ENCODE measurements at regions not wholly inside any gene's neighbourhood (a gene's known extent, or its start where the extent isn't known, plus 50 kb on each side); places are given as distances from the start of the nearest gene placed in this dataset.

DNA sequence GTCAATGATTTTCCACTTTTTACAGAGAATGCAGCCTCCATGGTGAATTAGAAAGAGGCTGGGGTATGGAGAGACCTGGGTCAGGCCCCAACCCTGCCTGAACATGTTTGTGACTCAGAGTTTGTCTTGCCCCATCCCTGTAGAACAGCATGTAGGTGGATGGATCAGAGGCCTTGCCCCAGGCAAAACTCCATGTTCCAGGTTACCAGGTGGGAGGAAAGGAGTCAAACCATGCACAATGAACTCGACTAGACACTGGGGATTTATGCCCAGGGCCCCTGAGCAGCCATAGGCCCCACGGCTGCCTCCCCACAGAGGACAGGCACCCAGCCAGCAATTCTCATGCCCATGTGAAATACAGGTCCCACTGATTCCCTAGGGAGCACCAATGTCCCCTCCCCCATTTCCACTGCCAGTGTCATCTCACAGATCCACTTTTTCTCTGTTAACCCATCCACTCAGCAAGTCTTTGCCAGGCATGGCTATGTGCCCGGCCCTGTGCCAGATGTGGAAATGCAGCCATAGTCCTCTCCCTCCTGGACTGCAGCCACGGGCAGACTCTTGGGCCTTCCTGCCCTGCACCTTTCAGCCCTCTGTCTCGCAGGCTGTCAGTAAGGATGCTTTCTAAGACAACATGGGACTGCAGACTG lies 737.8 kb upstream of the HS6ST1 start:
- TF ChIP-seq EZH2phosphoT487 (IDR thresholded peaks at IDR 0.05; ENCODE audit: borderline replicate concordance, low read length): no peak
- TF ChIP-seq, protein P1, sequence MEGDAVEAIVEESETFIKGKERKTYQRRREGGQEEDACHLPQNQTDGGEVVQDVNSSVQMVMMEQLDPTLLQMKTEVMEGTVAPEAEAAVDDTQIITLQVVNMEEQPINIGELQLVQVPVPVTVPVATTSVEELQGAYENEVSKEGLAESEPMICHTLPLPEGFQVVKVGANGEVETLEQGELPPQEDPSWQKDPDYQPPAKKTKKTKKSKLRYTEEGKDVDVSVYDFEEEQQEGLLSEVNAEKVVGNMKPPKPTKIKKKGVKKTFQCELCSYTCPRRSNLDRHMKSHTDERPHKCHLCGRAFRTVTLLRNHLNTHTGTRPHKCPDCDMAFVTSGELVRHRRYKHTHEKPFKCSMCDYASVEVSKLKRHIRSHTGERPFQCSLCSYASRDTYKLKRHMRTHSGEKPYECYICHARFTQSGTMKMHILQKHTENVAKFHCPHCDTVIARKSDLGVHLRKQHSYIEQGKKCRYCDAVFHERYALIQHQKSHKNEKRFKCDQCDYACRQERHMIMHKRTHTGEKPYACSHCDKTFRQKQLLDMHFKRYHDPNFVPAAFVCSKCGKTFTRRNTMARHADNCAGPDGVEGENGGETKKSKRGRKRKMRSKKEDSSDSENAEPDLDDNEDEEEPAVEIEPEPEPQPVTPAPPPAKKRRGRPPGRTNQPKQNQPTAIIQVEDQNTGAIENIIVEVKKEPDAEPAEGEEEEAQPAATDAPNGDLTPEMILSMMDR (IDR thresholded peaks at IDR 0.05; ENCODE audit: low read depth, low read length, poor library complexity, severe bottlenecking): no peak

All from DOHH2 (cell line).